K562 (cell line): ENCODE measurements at regions not wholly inside any gene's neighbourhood (a gene's known extent, or its start where the extent isn't known, plus 50 kb on each side); places are given as distances from the start of the nearest gene placed in this dataset.

Source experiments
- ATAC-seq: fragments of 200-7000 bp; cut with Tn5 transposase; 3 replicates; pipeline ENCODE4 v1.9.1; 2020; ENCODE audit warnings: moderate library complexity
- BruUV-seq: library from RNA; stranded (reverse); fragments of 400-500 nt; replicated peaks from 2 replicates; lab custom pipeline; 2021; lab: Mats Ljungman, UMichigan
- CTCF ChIA-PET: fragments of 300-600 bp; formaldehyde crosslinking; extraction: SDS; loops from one replicate; lab custom pipeline; 2021; ENCODE audit warnings: low intra/inter-chr PET ratio; lab: Yijun Ruan, JAX
- POLR2A ChIA-PET: fragments of 300-600, 350-650 bp; sonication (Branson Sonifier 250); formaldehyde crosslinking; extraction: SDS; loops from one replicate; lab custom pipeline; 2021; ENCODE audit warnings: antibody characterized with exemption, inconsistent platforms; lab: Yijun Ruan, JAX
- DNase-seq, 4 experiments: peaks; one replicate each; pipeline versions ENCODE4 v3.0.0 to v3.0.0-alpha.2; 2011 to 2018; ENCODE audit warnings: low spot score in 3 of 4, mixed read lengths in 3 of 4; ENCODE audit errors: extremely low read depth in 1 of 4
- FAIRE-seq: peaks from 2 replicates; lab custom pipeline; 2011; peaks lifted over from hg19 to GRCh38; lab: Jason Lieb, UNC
- H2AFZ ChIP-seq: 2 replicates; pipeline ENCODE4 v1.6.0; 2011; ENCODE audit warnings: low read depth, low read length, control low read depth, inconsistent platforms
- H3K27ac ChIP-seq: fragments of 200-600 bp; 3 replicates; pipeline ENCODE4 v1.8.0; 2011; ENCODE audit warnings: low read depth, mild to moderate bottlenecking, control low read depth, inconsistent platforms, low read length, moderate library complexity, mixed read lengths; ENCODE audit errors: extremely low read depth
- H3K27me3 ChIP-seq, 2 experiments: fragments of 300-600 bp in 1 of 2; 2 replicates in 1 of 2; 3 replicates in 1 of 2; pipeline versions ENCODE4 v1.6.0 to v1.8.0; 2011; ENCODE audit warnings: inconsistent platforms in 2 of 2, low read length in 2 of 2, mild to moderate bottlenecking in 1 of 2, mixed read lengths in 1 of 2, moderate library complexity in 1 of 2; ENCODE audit not compliant: control insufficient read depth in 2 of 2, insufficient read depth in 2 of 2
- H3K36me3 ChIP-seq: fragments of 300-600 bp; 3 replicates; pipeline ENCODE4 v1.8.0; 2011; ENCODE audit warnings: mild to moderate bottlenecking, low read length, inconsistent platforms; ENCODE audit not compliant: control insufficient read depth, insufficient read depth
- H3K4me1 ChIP-seq, 2 experiments: fragments of 200-600 bp in 1 of 2; replicated peaks in 1 of 2; 2 replicates in 1 of 2; 3 replicates in 1 of 2; pipeline versions ENCODE4 v1.5.1 to v1.8.0; 2011; ENCODE audit warnings: inconsistent platforms in 2 of 2, low read length in 2 of 2, mild to moderate bottlenecking in 1 of 2, mixed read lengths in 1 of 2, moderate library complexity in 1 of 2; ENCODE audit not compliant: control insufficient read depth in 2 of 2, insufficient read depth in 2 of 2
- H3K4me2 ChIP-seq: 2 replicates; pipeline ENCODE4 v1.6.1; 2011; ENCODE audit warnings: low read length, control low read depth, inconsistent platforms, mixed read lengths; ENCODE audit not compliant: insufficient read depth
- H3K4me3 ChIP-seq: fragments of 200-600 bp; sonication (generic), shearing (Covaris generic); 2 replicates; pipeline ENCODE4 v1.5.1; 2016; ENCODE audit warnings: control low read depth, inconsistent platforms
- H3K79me2 ChIP-seq: fragments of 200-600 bp; 3 replicates; pipeline ENCODE4 v1.8.0; 2011; ENCODE audit warnings: low read length, inconsistent platforms; ENCODE audit not compliant: control insufficient read depth, insufficient read depth
- H3K9ac ChIP-seq, 2 experiments: 2 replicates each; pipeline versions ENCODE4 v1.6.0 to v1.6.1; 2011; ENCODE audit warnings: low read depth in 2 of 2, low read length in 2 of 2, control low read depth in 1 of 2, inconsistent platforms in 1 of 2, mild to moderate bottlenecking in 1 of 2, mixed read lengths in 1 of 2; ENCODE audit not compliant: insufficient read depth in 1 of 2
- H3K9me1 ChIP-seq: one replicate; pipeline ENCODE4 v1.6.0; 2011; ENCODE audit warnings: inconsistent platforms, mild to moderate bottlenecking, low read length, moderate library complexity; ENCODE audit not compliant: control insufficient read depth, insufficient read depth
- H3K9me3 ChIP-seq: replicated peaks from 2 replicates; pipeline ENCODE4 v1.5.1; 2011; ENCODE audit warnings: low read depth, low read length, inconsistent platforms; ENCODE audit not compliant: control insufficient read depth, insufficient read depth
- H4K20me1 ChIP-seq: replicated peaks from 2 replicates; pipeline ENCODE4 v1.6.1; 2011; ENCODE audit warnings: low read length, inconsistent platforms, mixed read lengths; ENCODE audit not compliant: control insufficient read depth, insufficient read depth
- BRD9 ChIP-seq: fragments of 450-650 bp; IDR thresholded peaks from 2 replicates; pipeline ENCODE4 v1.6.1; 2018; ENCODE audit warnings: low read depth; ENCODE audit not compliant: partially characterized antibody
- CREBBP ChIP-seq: IDR thresholded peaks from one replicate; pipeline ENCODE4 v1.6.1; 2012; ENCODE audit warnings: low read depth, mild to moderate bottlenecking, control low read depth, inconsistent platforms, low read length
- FOS ChIP-seq: IDR thresholded peaks from 3 replicates; pipeline ENCODE4 v1.6.1; 2011; ENCODE audit not compliant: insufficient read length; ENCODE audit errors: extremely low read depth
- FOXP1 ChIP-seq: sonication (generic); formaldehyde crosslinking; IDR thresholded peaks from 2 replicates; pipeline ENCODE4 v1.8.0; 2022; ENCODE audit warnings: mild to moderate bottlenecking, missing genetic modification reagents
- HMG20B ChIP-seq: fragments of 250-450 bp; sonication (Bioruptor Pico); IDR thresholded peaks from 2 replicates; pipeline ENCODE4 v1.5.0; 2021; ENCODE audit warnings: mild to moderate bottlenecking
- KDM5B ChIP-seq: fragments of 200-600 bp; sonication (generic); IDR thresholded peaks from 2 replicates; pipeline ENCODE4 v1.6.1; 2012; ENCODE audit warnings: low read depth, mild to moderate bottlenecking, moderate library complexity, low read length, control low read depth, inconsistent platforms; ENCODE audit not compliant: insufficient replicate concordance
- PHB ChIP-seq: fragments of 250-450 bp; sonication (Bioruptor Pico); IDR thresholded peaks from 2 replicates; pipeline ENCODE4 v1.5.0; 2021
- RAD51 ChIP-seq: fragments of 450-650 bp; IDR thresholded peaks from 2 replicates; pipeline ENCODE4 v1.7.1; 2016; ENCODE audit warnings: low read depth, mild to moderate bottlenecking, borderline replicate concordance
- SREBF1 ChIP-seq: fragments of 150-350 bp; IDR thresholded peaks from 2 replicates; pipeline ENCODE4 v1.6.1; 2014; ENCODE audit warnings: antibody characterized with exemption, low read depth, low read length, borderline replicate concordance
- SRF ChIP-seq, 2 experiments: fragments of 250-450, 450-650 bp in 1 of 2; sonication (Bioruptor Pico) in 1 of 2; sonication (generic) in 1 of 2; formaldehyde crosslinking; IDR thresholded peaks; 2 replicates each; pipeline versions ENCODE4 v1.5.0 to v1.5.1; 2020 to 2022; ENCODE audit warnings: mild to moderate bottlenecking in 1 of 2, missing genetic modification reagents in 1 of 2
- TGIF2 ChIP-seq: sonication (generic); formaldehyde crosslinking; IDR thresholded peaks from 2 replicates; pipeline ENCODE4 v1.8.1; 2022; ENCODE audit warnings: mild to moderate bottlenecking, missing genetic modification reagents, moderate library complexity
- ZNF445 ChIP-seq: fragments of 250-450 bp; sonication (Bioruptor Pico); IDR thresholded peaks from 2 replicates; pipeline ENCODE4 v1.4.0; 2020; ENCODE audit warnings: low read depth, mild to moderate bottlenecking, moderate library complexity
- WGBS: fragments of 100-300 bp; shearing (Covaris generic); methylation state at CpG from one replicate; pipeline ENCODE4 v1.1.6; 2016; ENCODE audit warnings: low coverage, mixed read lengths; ENCODE audit not compliant: insufficient coverage; ENCODE audit errors: missing lambda C conversion rate; 5-methylcytosine and 5-hydroxymethylcytosine counted together
- in situ Hi-C: fragments of 300-500 bp; cut with MboI; formaldehyde crosslinking; loops from 4 replicates; pipeline ENCODE4 v1.15.0; 2018; ENCODE audit warnings: inconsistent platforms, mixed read lengths
- intact Hi-C: fragments of 100-400 bp; cut with micrococcal nuclease; formaldehyde crosslinking; loops from 2 replicates; pipeline ENCODE4 v1.14.2; 2022
- TF ChIP-seq, protein P1 (sequence below): sonication (generic); formaldehyde crosslinking; IDR thresholded peaks from 2 replicates; pipeline ENCODE4 v1.8.0; 2022; ENCODE audit warnings: mild to moderate bottlenecking, missing genetic modification reagents
- TF ChIP-seq, protein P2 (sequence below): sonication (generic); formaldehyde crosslinking; IDR thresholded peaks from 2 replicates; pipeline ENCODE4 v1.8.0; 2022; ENCODE audit warnings: mild to moderate bottlenecking, missing genetic modification reagents
- TF ChIP-seq, protein P3 (sequence below), 2 experiments: fragments of 450-650 bp in 1 of 2; sonication (generic) in 1 of 2; formaldehyde crosslinking; conservative IDR thresholded peaks; 2 replicates each; pipeline versions ENCODE4 v1.4.0 to v1.8.1; 2020 to 2022; ENCODE audit warnings: mild to moderate bottlenecking in 1 of 2, missing genetic modification reagents in 1 of 2
- TF ChIP-seq, protein P4 (sequence below): sonication (generic); formaldehyde crosslinking; IDR thresholded peaks from 2 replicates; pipeline ENCODE4 v1.8.1; 2022; ENCODE audit warnings: missing genetic modification reagents

DNA sequence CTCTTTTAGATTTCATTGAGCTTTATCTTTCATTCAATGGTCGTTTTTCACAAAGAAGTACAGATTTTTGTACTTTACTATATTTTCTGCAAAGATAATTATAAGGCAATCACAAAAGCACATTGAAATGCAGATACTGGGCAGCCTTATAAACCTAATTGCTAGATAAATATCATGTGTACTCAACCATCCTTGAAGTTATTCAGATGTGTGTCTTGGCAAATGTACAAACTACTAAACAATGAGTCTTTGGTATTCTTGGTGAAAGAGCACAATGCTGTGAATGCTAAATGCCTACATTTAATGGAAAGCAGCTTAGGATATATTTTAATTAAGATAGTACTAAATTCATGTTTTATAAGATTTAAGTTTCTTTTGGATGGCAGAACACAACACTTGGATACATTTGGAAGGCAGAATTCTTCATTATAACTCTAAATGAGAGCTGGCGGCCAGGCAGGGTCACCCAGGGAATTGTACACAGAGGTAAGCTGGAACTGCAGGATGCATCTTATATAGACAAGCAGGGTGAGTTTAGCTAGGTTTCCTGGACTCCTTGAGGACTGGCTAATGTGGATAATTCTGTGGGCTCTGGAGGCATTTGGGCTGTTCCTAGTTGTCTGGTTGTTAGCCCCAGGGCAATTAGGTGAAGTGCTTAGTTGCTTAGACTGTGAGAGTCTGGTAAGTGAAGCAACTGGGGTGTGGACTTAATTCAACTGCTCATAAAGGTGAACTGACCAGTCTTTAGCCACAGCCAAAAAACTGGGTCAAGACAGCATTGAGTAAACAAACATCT is 286.6 kb downstream of the PCDH20 start:
- FAIRE-seq, result no peak
- H3K4me3 ChIP-seq, result no peak overlapping the region
- no peak overlapping the region for H3K4me2 ChIP-seq
- H3K4me1 ChIP-seq, result no peaks in the 10 kb centered on the region
- H3K36me3 ChIP-seq, result no peaks in the 10 kb centered on the region
- ChIA-PET POLR2A (no interaction called here), CTCF (no interaction called here)
- no peak overlapping the region for H3K9ac ChIP-seq
- H3K27me3 ChIP-seq, result no peaks in the 10 kb centered on the region
- ATAC-seq, result no peak
- BruUV-seq, result no TSS peak
- no peaks in the 10 kb centered on the region for H3K9me3 ChIP-seq
- H2AFZ ChIP-seq, result no peak overlapping the region
- no peaks in the 10 kb centered on the region for H3K9me1 ChIP-seq
- no peaks in the 10 kb centered on the region for H3K79me2 ChIP-seq
- in situ Hi-C loops, result no loop called here
- H4K20me1 ChIP-seq, result no peaks in the 10 kb centered on the region
- WGBS, result 0% methylated on average over 2 of the region's 2 CpGs
- intact Hi-C loops, result no loop called here
- DNase-seq, result no peak
- no peak overlapping the region for H3K27ac ChIP-seq
- TF ChIP-seq, protein P1, sequence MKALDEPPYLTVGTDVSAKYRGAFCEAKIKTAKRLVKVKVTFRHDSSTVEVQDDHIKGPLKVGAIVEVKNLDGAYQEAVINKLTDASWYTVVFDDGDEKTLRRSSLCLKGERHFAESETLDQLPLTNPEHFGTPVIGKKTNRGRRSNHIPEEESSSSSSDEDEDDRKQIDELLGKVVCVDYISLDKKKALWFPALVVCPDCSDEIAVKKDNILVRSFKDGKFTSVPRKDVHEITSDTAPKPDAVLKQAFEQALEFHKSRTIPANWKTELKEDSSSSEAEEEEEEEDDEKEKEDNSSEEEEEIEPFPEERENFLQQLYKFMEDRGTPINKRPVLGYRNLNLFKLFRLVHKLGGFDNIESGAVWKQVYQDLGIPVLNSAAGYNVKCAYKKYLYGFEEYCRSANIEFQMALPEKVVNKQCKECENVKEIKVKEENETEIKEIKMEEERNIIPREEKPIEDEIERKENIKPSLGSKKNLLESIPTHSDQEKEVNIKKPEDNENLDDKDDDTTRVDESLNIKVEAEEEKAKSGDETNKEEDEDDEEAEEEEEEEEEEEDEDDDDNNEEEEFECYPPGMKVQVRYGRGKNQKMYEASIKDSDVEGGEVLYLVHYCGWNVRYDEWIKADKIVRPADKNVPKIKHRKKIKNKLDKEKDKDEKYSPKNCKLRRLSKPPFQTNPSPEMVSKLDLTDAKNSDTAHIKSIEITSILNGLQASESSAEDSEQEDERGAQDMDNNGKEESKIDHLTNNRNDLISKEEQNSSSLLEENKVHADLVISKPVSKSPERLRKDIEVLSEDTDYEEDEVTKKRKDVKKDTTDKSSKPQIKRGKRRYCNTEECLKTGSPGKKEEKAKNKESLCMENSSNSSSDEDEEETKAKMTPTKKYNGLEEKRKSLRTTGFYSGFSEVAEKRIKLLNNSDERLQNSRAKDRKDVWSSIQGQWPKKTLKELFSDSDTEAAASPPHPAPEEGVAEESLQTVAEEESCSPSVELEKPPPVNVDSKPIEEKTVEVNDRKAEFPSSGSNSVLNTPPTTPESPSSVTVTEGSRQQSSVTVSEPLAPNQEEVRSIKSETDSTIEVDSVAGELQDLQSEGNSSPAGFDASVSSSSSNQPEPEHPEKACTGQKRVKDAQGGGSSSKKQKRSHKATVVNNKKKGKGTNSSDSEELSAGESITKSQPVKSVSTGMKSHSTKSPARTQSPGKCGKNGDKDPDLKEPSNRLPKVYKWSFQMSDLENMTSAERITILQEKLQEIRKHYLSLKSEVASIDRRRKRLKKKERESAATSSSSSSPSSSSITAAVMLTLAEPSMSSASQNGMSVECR (CRISPR knock-in tag), result no peak
- TF ChIP-seq KDM5B (no peak), HMG20B (CRISPR knock-in tag) (no peak), ZNF445 (CRISPR knock-in tag) (no peak), BRD9 (no peak), PHB (no peak), SREBF1 (no peak), FOXP1 (CRISPR knock-in tag) (no peak), SRF (CRISPR knock-in tag; IDR thresholded peaks at IDR 0.05) (no peak), TGIF2 (no peak), RAD51 (no peak), FOS (no peak), CREBBP (no peak)
- TF ChIP-seq, protein P2, sequence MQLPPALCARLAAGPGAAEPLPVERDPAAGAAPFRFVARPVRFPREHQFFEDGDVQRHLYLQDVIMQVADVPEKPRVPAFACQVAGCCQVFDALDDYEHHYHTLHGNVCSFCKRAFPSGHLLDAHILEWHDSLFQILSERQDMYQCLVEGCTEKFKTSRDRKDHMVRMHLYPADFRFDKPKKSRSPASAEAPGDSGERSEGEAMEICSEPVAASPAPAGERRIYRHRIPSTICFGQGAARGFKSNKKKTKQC (CRISPR knock-in tag), result no peak
- TF ChIP-seq, protein P3, sequence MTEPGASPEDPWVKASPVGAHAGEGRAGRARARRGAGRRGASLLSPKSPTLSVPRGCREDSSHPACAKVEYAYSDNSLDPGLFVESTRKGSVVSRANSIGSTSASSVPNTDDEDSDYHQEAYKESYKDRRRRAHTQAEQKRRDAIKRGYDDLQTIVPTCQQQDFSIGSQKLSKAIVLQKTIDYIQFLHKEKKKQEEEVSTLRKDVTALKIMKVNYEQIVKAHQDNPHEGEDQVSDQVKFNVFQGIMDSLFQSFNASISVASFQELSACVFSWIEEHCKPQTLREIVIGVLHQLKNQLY (CRISPR knock-in tag; conservative IDR thresholded peaks at IDR 0.05), result no peak
- TF ChIP-seq, protein P4, sequence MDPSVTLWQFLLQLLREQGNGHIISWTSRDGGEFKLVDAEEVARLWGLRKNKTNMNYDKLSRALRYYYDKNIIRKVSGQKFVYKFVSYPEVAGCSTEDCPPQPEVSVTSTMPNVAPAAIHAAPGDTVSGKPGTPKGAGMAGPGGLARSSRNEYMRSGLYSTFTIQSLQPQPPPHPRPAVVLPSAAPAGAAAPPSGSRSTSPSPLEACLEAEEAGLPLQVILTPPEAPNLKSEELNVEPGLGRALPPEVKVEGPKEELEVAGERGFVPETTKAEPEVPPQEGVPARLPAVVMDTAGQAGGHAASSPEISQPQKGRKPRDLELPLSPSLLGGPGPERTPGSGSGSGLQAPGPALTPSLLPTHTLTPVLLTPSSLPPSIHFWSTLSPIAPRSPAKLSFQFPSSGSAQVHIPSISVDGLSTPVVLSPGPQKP (CRISPR knock-in tag), result no peak
